Transverse colon (tissue), 4 donors: ENCODE measurements at regions not wholly inside any gene's neighbourhood (a gene's known extent, or its start where the extent isn't known, plus 50 kb on each side); places are given as distances from the start of the nearest gene placed in this dataset.

Source experiments
- DNase-seq: peaks from one replicate; pipeline ENCODE4 v3.0.0-alpha.2; 2019
- H3K27ac ChIP-seq, 4 donors: fragments of 200-600 bp; sonication (generic); 2 replicates each; pipeline ENCODE4 v1.5.1; 2016 to 2018; ENCODE audit warnings: inconsistent platforms in 4 of 4
- H3K27me3 ChIP-seq: fragments of 200-600 bp; sonication (generic); 2 replicates; pipeline ENCODE4 v1.5.1; 2017; ENCODE audit warnings: inconsistent platforms
- H3K36me3 ChIP-seq, 4 donors: fragments of 200-600 bp; sonication (generic); 2 replicates each; pipeline ENCODE4 v1.5.1; 2017 to 2019; ENCODE audit warnings: inconsistent platforms in 4 of 4
- H3K4me1 ChIP-seq, 4 donors: fragments of 200-600 bp; sonication (generic); 2 replicates each; pipeline ENCODE4 v1.5.1; 2017 to 2020; ENCODE audit warnings: inconsistent platforms in 4 of 4
- H3K4me3 ChIP-seq, 4 donors: fragments of 200-600 bp; sonication (generic); 1 replicate in 1 of 4; 2 replicates in 3 of 4; pipeline versions ENCODE4 v1.5.1 to v1.6.1; 2017 to 2019; ENCODE audit warnings: inconsistent platforms in 4 of 4
- H3K9me3 ChIP-seq, 2 donors: fragments of 200-600 bp; sonication (generic); 2 replicates each; pipeline ENCODE4 v1.5.1; 2017 to 2019; ENCODE audit warnings: inconsistent platforms in 2 of 2
- CTCF ChIP-seq, 5 experiments: fragments of 200-600 bp in 3 of 5; fragments of 450-650 bp in 2 of 5; sonication (generic) in 3 of 5; IDR thresholded peaks; 1 replicate in 2 of 5; 2 replicates in 3 of 5; pipeline ENCODE4 v1.5.1; 2016 to 2017; ENCODE audit warnings: antibody characterized with exemption in 5 of 5, inconsistent platforms in 3 of 5, mild to moderate bottlenecking in 2 of 5, moderate library complexity in 1 of 5
- EP300 ChIP-seq: sonication (generic); formaldehyde crosslinking; IDR thresholded peaks from one replicate; pipeline ENCODE4 v1.6.1; 2017; ENCODE audit warnings: antibody characterized with exemption, low read depth
- POLR2A ChIP-seq: fragments of 450-650 bp; IDR thresholded peaks from one replicate; pipeline ENCODE4 v1.6.1; 2016; ENCODE audit warnings: antibody characterized with exemption, mild to moderate bottlenecking, moderate library complexity
- POLR2AphosphoS5 ChIP-seq, 3 donors: sonication (generic); formaldehyde crosslinking; IDR thresholded peaks; one replicate each; pipeline ENCODE4 v1.6.1; 2016; ENCODE audit warnings: antibody characterized with exemption in 3 of 3
- WGBS, 2 donors: methylation state at CpG; one replicate each; pipeline ENCODE4 v1.1.5; 2018; ENCODE audit warnings: low coverage in 1 of 2; 5-methylcytosine and 5-hydroxymethylcytosine counted together
- in situ Hi-C, 4 donors: fragments of 200-750 bp; cut with MboI; loops; one replicate each; pipeline versions ENCODE4 v1.15.0 to v1.15.1; 2017; ENCODE audit warnings: low sequenced_read_pairs in 3 of 4, low pct_ligation_motif_present in 1 of 4, low pct_unique_long_range_greater_than_20kb in 1 of 4
- intact Hi-C: fragments of 100-400 bp; cut with DNase I; formaldehyde crosslinking; loops from one replicate; pipeline ENCODE4 v1.15.1; 2023; ENCODE audit warnings: low total_unique reads

GRCh38 chr20:57899554-57899953, 189.7 kb upstream of the PMEPA1 start:
- 62% methylated on average over 7 of the region's 7 CpGs; no CpG with 5 or more reads in 1 of the 2 donors for WGBS, 2 donors
- Histone ChIP-seq H3K27me3 (no peaks in the 10 kb centered on the region), H3K4me3 (no peak overlapping the region), H3K9me3 (no peaks in the 10 kb centered on the region), H3K27ac (no peak overlapping the region), H3K36me3 (no peaks in the 10 kb centered on the region), H3K4me1 (peaks cover 0 to 5% (median 0%) of the 10 kb centered on the region in 4 donors)
- DNase-seq, result no peak
- in situ Hi-C loops (loop anchor here in 1 of 4 donors (25.0 kb wide), 1 partner anchor 237 kb away; no protein-coding TSS in a partner anchor), intact Hi-C loops (no loop called here)
- TF ChIP-seq CTCF (IDR thresholded peaks at IDR 0.05) (no peak), POLR2AphosphoS5 (IDR thresholded peaks at IDR 0.05) (no peak), POLR2A (no peak), EP300 (no peak)

GRCh38 chr20:57898332-57898731, 188.5 kb upstream of the PMEPA1 start:
- intact Hi-C loops, result no loop called here

GRCh38 chr20:57897891-57898290, 188.1 kb upstream of the PMEPA1 start:
- no peak for DNase-seq
- no peaks in the 10 kb centered on the region for H3K9me3 ChIP-seq
- 90% methylated on average over 4 of the region's 4 CpGs; no CpG with 5 or more reads in 1 of the 2 donors for WGBS, 2 donors
- no peak overlapping the region for H3K4me3 ChIP-seq
- peaks cover 0 to 5% (median 0%) of the 10 kb centered on the region in 4 donors for H3K4me1 ChIP-seq
- intact Hi-C loops, result no loop called here
- in situ Hi-C loops, result loop anchor here in 1 of 4 donors (25.0 kb wide), 1 partner anchor 236 kb away; no protein-coding TSS in a partner anchor
- no peaks in the 10 kb centered on the region for H3K27me3 ChIP-seq
- no peak overlapping the region for H3K27ac ChIP-seq
- H3K36me3 ChIP-seq, result no peaks in the 10 kb centered on the region
- TF ChIP-seq POLR2AphosphoS5 (IDR thresholded peaks at IDR 0.05) (no peak), EP300 (no peak)

More at GRCh38 chr20:57898332-57898731, 188.5 kb upstream of the PMEPA1 start:
- no peak for TF ChIP-seq CTCF (IDR thresholded peaks at IDR 0.05)
- no peak for TF ChIP-seq POLR2AphosphoS5 (IDR thresholded peaks at IDR 0.05)
- TF ChIP-seq POLR2A, result no peak
- WGBS, 2 donors, result 72% methylated on average over 4 of the region's 4 CpGs; no CpG with 5 or more reads in 1 of the 2 donors
- no peak for DNase-seq
- no peaks in the 10 kb centered on the region for H3K27me3 ChIP-seq
- no peaks in the 10 kb centered on the region for H3K36me3 ChIP-seq
- H3K4me1 ChIP-seq, result peaks cover 0 to 5% (median 0%) of the 10 kb centered on the region in 4 donors
- H3K27ac ChIP-seq, result no peak overlapping the region
- no peak overlapping the region for H3K4me3 ChIP-seq
- no peaks in the 10 kb centered on the region for H3K9me3 ChIP-seq
- in situ Hi-C loops, result loop anchor here in 1 of 4 donors (25.0 kb wide), 1 partner anchor 236 kb away; no protein-coding TSS in a partner anchor

GRCh38 chr20:57897156-57897874, 187.5 kb upstream of the PMEPA1 start:
- Histone ChIP-seq H3K9me3 (no peaks in the 10 kb centered on the region), H3K36me3 (no peaks in the 10 kb centered on the region), H3K4me1 (peaks cover 0 to 5% (median 0%) of the 10 kb centered on the region in 4 donors), H3K4me3 (no peak overlapping the region), H3K27ac (no peak overlapping the region), H3K27me3 (no peaks in the 10 kb centered on the region)
- DNase-seq, result peak; percentile 82
- TF ChIP-seq POLR2AphosphoS5 (IDR thresholded peaks at IDR 0.05) (peak in 1 of 3 donors; percentile 37), POLR2A (no peak)
- intact Hi-C loops (no loop called here), in situ Hi-C loops (loop anchor here in 1 of 4 donors (25.0 kb wide), 1 partner anchor 235 kb away; no protein-coding TSS in a partner anchor)
- 58% methylated on average over 15 of the region's 18 CpGs; no CpG with 5 or more reads in 1 of the 2 donors for WGBS, 2 donors

GRCh38 chr20:57896563-57896962, 186.7 kb upstream of the PMEPA1 start:
- H3K4me3 ChIP-seq, result no peak overlapping the region
- H3K27ac ChIP-seq, result no peak overlapping the region
- peaks cover 0 to 5% (median 0%) of the 10 kb centered on the region in 4 donors for H3K4me1 ChIP-seq
- WGBS, 2 donors, result 77% methylated on average over 6 of the region's 6 CpGs; no CpG with 5 or more reads in 1 of the 2 donors
- intact Hi-C loops (no loop called here), in situ Hi-C loops (loop anchor here in 1 of 4 donors (25.0 kb wide), 1 partner anchor 234 kb away; no protein-coding TSS in a partner anchor)
- TF ChIP-seq POLR2A (no peak), EP300 (no peak)
- no peak for DNase-seq
- H3K9me3 ChIP-seq, result no peaks in the 10 kb centered on the region
- H3K27me3 ChIP-seq, result no peaks in the 10 kb centered on the region
- no peaks in the 10 kb centered on the region for H3K36me3 ChIP-seq
